ENCODE measurements at regions not wholly inside any gene's neighbourhood (a gene's known extent, or its start where the extent isn't known, plus 50 kb on each side); places are given as distances from the start of the nearest gene placed in this dataset.

- DNase-seq (ENCODE audit: extremely low read depth, low read depth): no peak
- TF ChIP-seq CTCF (IDR thresholded peaks at IDR 0.05; ENCODE audit: low read depth, low read length): no peak
Measured at GRCh38 chr2:122525336-122525735, 769.9 kb downstream of the TSN start.

- DNase-seq (ENCODE audit: extremely low read depth, low read depth): no peak
- no peak for TF ChIP-seq CTCF (IDR thresholded peaks at IDR 0.05; ENCODE audit: low read depth, low read length)
Measured at GRCh38 chr2:122528061-122528460, 772.6 kb downstream of the TSN start.

- DNase-seq (ENCODE audit: extremely low read depth, low read depth): no peak
- TF ChIP-seq CTCF (IDR thresholded peaks at IDR 0.05; ENCODE audit: low read depth, low read length): no peak
Measured at GRCh38 chr2:122528958-122529705, 773.7 kb downstream of the TSN start.

- DNase-seq (ENCODE audit: extremely low read depth, low read depth): no peak
- no peak for TF ChIP-seq CTCF (IDR thresholded peaks at IDR 0.05; ENCODE audit: low read depth, low read length)
Measured at GRCh38 chr2:122530814-122531213, 775.4 kb downstream of the TSN start.

- no peak; the same call in 1 of the 2 replicates for TF ChIP-seq CTCF (IDR thresholded peaks at IDR 0.05; ENCODE audit: low read depth, low read length)
- no peak for DNase-seq (ENCODE audit: extremely low read depth, low read depth)
Measured at GRCh38 chr2:122531290-122532071, 776.0 kb downstream of the TSN start.

GRCh38 chr2:122532072-122532344, 776.6 kb downstream of the TSN start:
- no peak for TF ChIP-seq CTCF (IDR thresholded peaks at IDR 0.05; ENCODE audit: low read depth, low read length)
- no peak for DNase-seq (ENCODE audit: extremely low read depth, low read depth)

- DNase-seq (ENCODE audit: extremely low read depth, low read depth): no peak
- no peak for TF ChIP-seq CTCF (IDR thresholded peaks at IDR 0.05; ENCODE audit: low read depth, low read length)
Measured at GRCh38 chr2:122532481-122532880, 777.0 kb downstream of the TSN start.
